ENCODE measurements at regions not wholly inside any gene's neighbourhood (a gene's known extent, or its start where the extent isn't known, plus 50 kb on each side); places are given as distances from the start of the nearest gene placed in this dataset.

GRCh38 chr11:95297680-95298452 lies 66.9 kb upstream of the SESN3 start:
- 100% methylated on average over 1 of the region's 1 CpG for WGBS (ENCODE audit: low lambda C conversion rate)

DNA sequence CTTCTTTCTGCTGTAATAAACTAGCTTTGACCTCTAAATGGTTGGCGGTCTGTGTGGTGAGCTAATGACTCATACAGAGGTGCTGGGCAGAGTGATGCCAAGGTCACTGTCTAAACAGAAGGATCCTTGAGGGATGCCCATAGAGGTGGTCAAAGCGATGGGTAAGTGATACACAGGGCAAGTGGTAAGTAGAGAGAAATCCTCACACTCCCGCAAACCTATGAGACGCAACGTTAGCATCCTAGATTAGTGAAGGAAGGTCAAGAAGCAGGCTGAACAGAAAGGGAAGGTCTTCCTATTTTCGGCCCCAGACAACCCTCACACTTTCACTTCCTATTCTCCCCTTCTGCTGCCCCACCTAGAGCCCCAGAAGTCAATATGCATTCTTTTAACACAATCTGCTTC lies 65.6 kb upstream of the SESN3 start:
- Histone ChIP-seq H3K9me2 (no peaks in the 10 kb centered on the region), H3K36me3 (replicated peaks in 1 of 2; ENCODE audit: control insufficient read depth in 1 of 2, insufficient read depth in 2 of 2, low read length in 1 of 2) (no peaks in the 10 kb centered on the region)
- POLR2A ChIA-PET: interaction anchor here (0.6 kb wide), 1 partner anchor 65 kb away, joined by 3 read pairs; the partner anchor contains the start of gene SESN3

More at GRCh38 chr11:95297680-95298452, 66.9 kb upstream of the SESN3 start:
- no peaks in the 10 kb centered on the region for H3K36me3 ChIP-seq (replicated peaks in 1 of 2; ENCODE audit: control insufficient read depth in 1 of 2, insufficient read depth in 2 of 2, low read length in 1 of 2)
- ChIA-PET POLR2A (no interaction called here), CTCF (no interaction called here)
- no peak overlapping the region for H2AFZ ChIP-seq (ENCODE audit: low read depth)
- no peak overlapping the region for H3K4me3 ChIP-seq (ENCODE audit: low read depth in 2 of 2, low read length in 1 of 2)
- no peak overlapping the region for H3K9ac ChIP-seq
- H4K20me1 ChIP-seq (ENCODE audit: insufficient read depth): no peaks in the 10 kb centered on the region
- no peaks in the 10 kb centered on the region for H3K79me2 ChIP-seq (ENCODE audit: insufficient read depth)
- DNase-seq: no peak
- H3K27me3 ChIP-seq (ENCODE audit: insufficient read depth): no peaks in the 10 kb centered on the region; the same call in 1 of the 2 replicates
- H3K9me2 ChIP-seq: no peaks in the 10 kb centered on the region
- H3K27ac ChIP-seq (ENCODE audit: low read depth in 2 of 2, low read length in 1 of 2): no peak overlapping the region
- TF ChIP-seq GATA2 (CRISPR knock-in tag; IDR thresholded peaks at IDR 0.05) (no peak), MXI1 (IDR thresholded peaks at IDR 0.05; ENCODE audit: low read depth, low read length) (no peak), TCF12 (IDR thresholded peaks at IDR 0.05) (no peak), TEAD4 (IDR thresholded peaks at IDR 0.05; ENCODE audit: borderline replicate concordance, insufficient read depth) (no peak), EZH2phosphoT487 (IDR thresholded peaks at IDR 0.05; ENCODE audit: borderline replicate concordance, low read depth) (no peak), REST (IDR thresholded peaks at IDR 0.05; ENCODE audit: low read depth, low read length) (no peak), CHD2 (IDR thresholded peaks at IDR 0.05; ENCODE audit: low read length, partially characterized antibody) (no peak), RAD21 (IDR thresholded peaks at IDR 0.05; ENCODE audit: low read length) (no peak), RXRA (IDR thresholded peaks at IDR 0.05; ENCODE audit: borderline replicate concordance, low read depth) (no peak)
- no peak overlapping the region for H3K4me2 ChIP-seq
- peaks cover 0 to 26% of the 10 kb centered on the region in 2 experiments; a peak in 1 of 4 replicates for H3K4me1 ChIP-seq (ENCODE audit: control insufficient read depth in 1 of 2, insufficient read depth in 2 of 2, low read depth in 1 of 2, low read length in 1 of 2)
- H3K9me3 ChIP-seq: no peaks in the 10 kb centered on the region
- H3F3A ChIP-seq (replicated peaks; ENCODE audit: insufficient read depth): no peaks in the 10 kb centered on the region

More for the DNA sequence above, 65.6 kb upstream of the SESN3 start:
- DNase-seq: no peak
- Histone ChIP-seq H3K9me3 (no peaks in the 10 kb centered on the region), H3K4me1 (ENCODE audit: control insufficient read depth in 1 of 2, insufficient read depth in 2 of 2, low read depth in 1 of 2, low read length in 1 of 2) (peaks cover 0 to 24% of the 10 kb centered on the region in 2 experiments; a peak in 1 of 4 replicates), H3K79me2 (ENCODE audit: insufficient read depth) (no peaks in the 10 kb centered on the region), H3K27ac (ENCODE audit: low read depth in 2 of 2, low read length in 1 of 2) (no peak overlapping the region), H3K4me2 (no peak overlapping the region), H2AFZ (ENCODE audit: low read depth) (no peak overlapping the region), H3K4me3 (ENCODE audit: low read depth in 2 of 2, low read length in 1 of 2) (no peak overlapping the region), H4K20me1 (ENCODE audit: insufficient read depth) (no peaks in the 10 kb centered on the region), H3F3A (replicated peaks; ENCODE audit: insufficient read depth) (no peaks in the 10 kb centered on the region), H3K27me3 (ENCODE audit: insufficient read depth) (no peaks in the 10 kb centered on the region; the same call in 1 of the 2 replicates), H3K9ac (no peak overlapping the region)
- WGBS (ENCODE audit: low lambda C conversion rate): 76% methylated on average over 6 of the region's 6 CpGs
- CTCF ChIA-PET: interaction anchor here (0.5 to 1.3 kb wide), 4 partner anchors 14 to 467 kb away, joined by 3 read pairs; no protein-coding TSS in a partner anchor
- no peak for TF ChIP-seq MEF2A (IDR thresholded peaks at IDR 0.05; ENCODE audit: borderline replicate concordance, low read depth)
- no peak for TF ChIP-seq RXRA (IDR thresholded peaks at IDR 0.05; ENCODE audit: borderline replicate concordance, low read depth)
- TF ChIP-seq RCOR1 (IDR thresholded peaks at IDR 0.05; ENCODE audit: low read length): no peak
- TF ChIP-seq EP300 (IDR thresholded peaks at IDR 0.05; ENCODE audit: borderline replicate concordance in 1 of 2, low read depth in 1 of 2, low read length in 1 of 2): no peak
- no peak for TF ChIP-seq YY1 (IDR thresholded peaks at IDR 0.05; ENCODE audit: low read depth)
- TF ChIP-seq, protein P1, sequence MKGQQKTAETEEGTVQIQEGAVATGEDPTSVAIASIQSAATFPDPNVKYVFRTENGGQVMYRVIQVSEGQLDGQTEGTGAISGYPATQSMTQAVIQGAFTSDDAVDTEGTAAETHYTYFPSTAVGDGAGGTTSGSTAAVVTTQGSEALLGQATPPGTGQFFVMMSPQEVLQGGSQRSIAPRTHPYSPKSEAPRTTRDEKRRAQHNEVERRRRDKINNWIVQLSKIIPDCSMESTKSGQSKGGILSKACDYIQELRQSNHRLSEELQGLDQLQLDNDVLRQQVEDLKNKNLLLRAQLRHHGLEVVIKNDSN (IDR thresholded peaks at IDR 0.05; ENCODE audit: borderline replicate concordance, low read depth): no peak
- TF ChIP-seq MXI1 (IDR thresholded peaks at IDR 0.05; ENCODE audit: low read depth, low read length): no peak
- no peak for TF ChIP-seq NFIC (IDR thresholded peaks at IDR 0.05; ENCODE audit: borderline replicate concordance)
